GM12878 (cell line): ENCODE measurements at regions not wholly inside any gene's neighbourhood (a gene's known extent, or its start where the extent isn't known, plus 50 kb on each side); places are given as distances from the start of the nearest gene placed in this dataset.

Experiments
- ATAC-seq: fragments of 200-7000 bp; cut with Tn5 transposase; 3 replicates; pipeline ENCODE4 v1.9.1; 2020; ENCODE audit warnings: mild to moderate bottlenecking, moderate library complexity
- BruUV-seq: library from RNA; stranded (reverse); fragments of 400-500 nt; replicated peaks from 2 replicates; lab custom pipeline; 2021; lab: Mats Ljungman, UMichigan
- CTCF ChIA-PET: fragments of 300-600 bp; sonication (Branson Sonifier 250); formaldehyde crosslinking; extraction: SDS; loops from one replicate; lab custom pipeline; 2021; ENCODE audit warnings: inconsistent platforms; lab: Yijun Ruan, JAX
- POLR2A ChIA-PET: fragments of 350-600 bp; formaldehyde crosslinking; extraction: SDS; loops from one replicate; lab custom pipeline; 2021; ENCODE audit warnings: inconsistent platforms; lab: Charles Lee
- RAD21 ChIA-PET: fragments of 300-600 bp; sonication (Branson Sonifier 250); formaldehyde crosslinking; loops from one replicate; lab custom pipeline; 2023; ENCODE audit warnings: antibody characterized with exemption; ENCODE audit not compliant: unreplicated experiment; lab: Charles Lee
- SMC1A ChIA-PET: fragments of 300-600 bp; sonication (Branson Sonifier 250); formaldehyde crosslinking; loops from one replicate; lab custom pipeline; 2023; ENCODE audit not compliant: unreplicated experiment, uncharacterized antibody; lab: Charles Lee
- DNase-seq: peaks from one replicate; pipeline ENCODE4 v3.0.0-alpha.2; 2011; ENCODE audit warnings: low read depth, low spot score
- FAIRE-seq: peaks from 3 replicates; lab custom pipeline; 2011; peaks lifted over from hg19 to GRCh38; lab: Jason Lieb, UNC
- H2AFZ ChIP-seq: 2 replicates; pipeline ENCODE4 v1.6.0; 2011; ENCODE audit warnings: low read depth, low read length, control low read depth; ENCODE audit not compliant: control insufficient read depth
- H3K27ac ChIP-seq: 2 replicates; pipeline ENCODE4 v1.5.1; 2011; ENCODE audit warnings: control low read depth; ENCODE audit not compliant: control insufficient read depth, insufficient read depth
- H3K27me3 ChIP-seq, 2 experiments: replicated peaks in 1 of 2; 2 replicates each; pipeline versions ENCODE4 v1.6.0 to v1.6.1; 2011; ENCODE audit warnings: low read length in 1 of 2; ENCODE audit not compliant: control insufficient read depth in 2 of 2, insufficient read depth in 2 of 2
- H3K36me3 ChIP-seq, 2 experiments: 2 replicates each; pipeline ENCODE4 v1.5.1; 2011; ENCODE audit warnings: low read length in 1 of 2; ENCODE audit not compliant: control insufficient read depth in 2 of 2, insufficient read depth in 2 of 2
- H3K4me1 ChIP-seq: 2 replicates; pipeline ENCODE4 v1.6.1; 2011; ENCODE audit warnings: mild to moderate bottlenecking, low read length, moderate library complexity, mixed read lengths; ENCODE audit not compliant: control insufficient read depth, insufficient read depth
- H3K4me2 ChIP-seq: 2 replicates; pipeline ENCODE4 v1.6.0; 2011; ENCODE audit warnings: control low read depth; ENCODE audit not compliant: control insufficient read depth, insufficient read depth
- H3K4me3 ChIP-seq: fragments of 200-600 bp; sonication (generic); 2 replicates; pipeline ENCODE4 v1.5.1; 2016
- H3K79me2 ChIP-seq: 2 replicates; pipeline ENCODE4 v1.6.0; 2011; ENCODE audit warnings: low read length; ENCODE audit not compliant: control insufficient read depth, insufficient read depth
- H3K9ac ChIP-seq: 2 replicates; pipeline ENCODE4 v1.8.0; 2011; ENCODE audit warnings: low read length, control low read depth, mixed read lengths; ENCODE audit not compliant: control insufficient read depth, insufficient read depth
- H3K9me3 ChIP-seq: replicated peaks from 3 replicates; pipeline ENCODE4 v1.5.1; 2011; ENCODE audit warnings: mild to moderate bottlenecking, low read length; ENCODE audit not compliant: control insufficient read depth, insufficient read depth
- H4K20me1 ChIP-seq: 2 replicates; pipeline ENCODE4 v1.6.0; 2011; ENCODE audit not compliant: control insufficient read depth, insufficient read depth
- CEBPB ChIP-seq, 2 experiments: fragments of 150-350 bp in 1 of 2; IDR thresholded peaks; 2 replicates each; pipeline ENCODE4 v1.6.1; 2012 to 2014; ENCODE audit warnings: low read depth in 2 of 2, low read length in 2 of 2, borderline replicate concordance in 1 of 2, inconsistent platforms in 1 of 2
- CREB1 ChIP-seq: IDR thresholded peaks from 2 replicates; pipeline ENCODE4 v1.6.1; 2012; ENCODE audit warnings: low read depth, mild to moderate bottlenecking, inconsistent platforms
- JUNB ChIP-seq: IDR thresholded peaks from 2 replicates; pipeline ENCODE4 v1.6.1; 2016; ENCODE audit warnings: antibody characterized with exemption, mild to moderate bottlenecking
- LARP7 ChIP-seq: fragments of 450-650 bp; IDR thresholded peaks from 2 replicates; pipeline ENCODE4 v1.6.1; 2017; ENCODE audit warnings: mild to moderate bottlenecking
- MYB ChIP-seq: fragments of 150-350 bp; IDR thresholded peaks from 2 replicates; pipeline ENCODE4 v1.6.1; 2014; ENCODE audit warnings: mild to moderate bottlenecking, low read depth, low read length, borderline replicate concordance
- MYC ChIP-seq: IDR thresholded peaks from 2 replicates; pipeline ENCODE4 v1.6.1; 2011; ENCODE audit warnings: mild to moderate bottlenecking, low read length, moderate library complexity, inconsistent platforms; ENCODE audit not compliant: insufficient read depth, insufficient replicate concordance, insufficient read length, severe bottlenecking
- PML ChIP-seq: IDR thresholded peaks from 2 replicates; pipeline ENCODE4 v1.6.1; 2012; ENCODE audit warnings: low read length, inconsistent platforms
- POLR2AphosphoS5 ChIP-seq: IDR thresholded peaks from 2 replicates; pipeline ENCODE4 v1.6.1; 2011; ENCODE audit warnings: mild to moderate bottlenecking, low read length, inconsistent platforms
- RAD51 ChIP-seq: fragments of 450-650 bp; IDR thresholded peaks from 2 replicates; pipeline ENCODE4 v1.6.1; 2016; ENCODE audit warnings: moderate library complexity, mild to moderate bottlenecking, inconsistent platforms
- RBBP5 ChIP-seq: fragments of 200-600 bp; sonication (generic); conservative IDR thresholded peaks from 2 replicates; pipeline ENCODE4 v1.6.1; 2016
- SRF ChIP-seq, 2 experiments: IDR thresholded peaks; 2 replicates each; pipeline ENCODE4 v1.6.1; 2011; ENCODE audit warnings: low read depth in 2 of 2, low read length in 2 of 2, mild to moderate bottlenecking in 1 of 2, moderate library complexity in 1 of 2
- ZNF207 ChIP-seq: fragments of 450-650 bp; IDR thresholded peaks from 2 replicates; pipeline ENCODE4 v1.6.1; 2014; ENCODE audit warnings: antibody characterized with exemption, mild to moderate bottlenecking, borderline replicate concordance
- ZNF217 ChIP-seq: fragments of 450-650 bp; IDR thresholded peaks from 2 replicates; pipeline ENCODE4 v1.6.1; 2017; ENCODE audit warnings: antibody characterized with exemption, mild to moderate bottlenecking
- ZNF24 ChIP-seq: fragments of 450-650 bp; IDR thresholded peaks from 2 replicates; pipeline ENCODE4 v1.6.1; 2017; ENCODE audit warnings: antibody characterized with exemption, mild to moderate bottlenecking
- ZNF622 ChIP-seq: fragments of 450-650 bp; IDR thresholded peaks from 2 replicates; pipeline ENCODE4 v1.6.1; 2017; ENCODE audit warnings: mild to moderate bottlenecking, inconsistent platforms
- in situ Hi-C: fragments of 300-500 bp; cut with MboI; formaldehyde crosslinking; loops from 9 replicates; pipeline ENCODE4 v1.14.3; 2018; ENCODE audit warnings: mixed read lengths
- intact Hi-C: fragments of 100-400 bp; cut with micrococcal nuclease; formaldehyde crosslinking; loops from one replicate; pipeline ENCODE4 v1.14.2; 2022; ENCODE audit not compliant: unreplicated experiment
- TF ChIP-seq, protein P1 (sequence below): fragments of 450-650 bp; IDR thresholded peaks from 2 replicates; pipeline ENCODE4 v1.6.1; 2017; ENCODE audit warnings: mild to moderate bottlenecking, moderate library complexity
- TF ChIP-seq, protein P2 (sequence below): fragments of 450-650 bp; IDR thresholded peaks from 2 replicates; pipeline ENCODE4 v1.6.1; 2017; ENCODE audit warnings: mild to moderate bottlenecking
- TF ChIP-seq, protein P3 (sequence below): fragments of 450-650 bp; IDR thresholded peaks from 2 replicates; pipeline ENCODE4 v1.6.1; 2014; ENCODE audit warnings: mild to moderate bottlenecking

DNA sequence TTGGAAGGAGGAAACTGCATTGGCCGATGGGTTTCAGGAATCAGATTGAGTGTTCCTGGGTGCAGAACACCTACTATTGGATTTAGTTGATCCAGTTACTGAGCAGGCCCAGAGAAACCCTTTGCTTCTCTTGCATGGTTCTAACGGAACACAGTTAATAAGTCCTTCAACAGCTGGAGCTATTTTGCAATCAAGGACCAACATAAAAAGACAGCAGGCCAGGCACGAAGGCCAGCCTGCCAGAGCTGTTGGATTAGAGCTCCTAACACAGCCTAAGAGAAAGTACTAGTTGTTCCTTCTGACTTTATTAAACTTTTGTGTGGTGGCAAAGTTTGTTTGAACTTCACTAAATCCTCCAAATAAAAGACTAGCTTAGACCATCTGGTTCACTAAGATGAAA, 148.0 kb upstream of the LMO4 start (continued):
- TF ChIP-seq CREB1, result no peak
- no peak for TF ChIP-seq POLR2AphosphoS5
- no peak for TF ChIP-seq ZNF622
- TF ChIP-seq, protein P1, sequence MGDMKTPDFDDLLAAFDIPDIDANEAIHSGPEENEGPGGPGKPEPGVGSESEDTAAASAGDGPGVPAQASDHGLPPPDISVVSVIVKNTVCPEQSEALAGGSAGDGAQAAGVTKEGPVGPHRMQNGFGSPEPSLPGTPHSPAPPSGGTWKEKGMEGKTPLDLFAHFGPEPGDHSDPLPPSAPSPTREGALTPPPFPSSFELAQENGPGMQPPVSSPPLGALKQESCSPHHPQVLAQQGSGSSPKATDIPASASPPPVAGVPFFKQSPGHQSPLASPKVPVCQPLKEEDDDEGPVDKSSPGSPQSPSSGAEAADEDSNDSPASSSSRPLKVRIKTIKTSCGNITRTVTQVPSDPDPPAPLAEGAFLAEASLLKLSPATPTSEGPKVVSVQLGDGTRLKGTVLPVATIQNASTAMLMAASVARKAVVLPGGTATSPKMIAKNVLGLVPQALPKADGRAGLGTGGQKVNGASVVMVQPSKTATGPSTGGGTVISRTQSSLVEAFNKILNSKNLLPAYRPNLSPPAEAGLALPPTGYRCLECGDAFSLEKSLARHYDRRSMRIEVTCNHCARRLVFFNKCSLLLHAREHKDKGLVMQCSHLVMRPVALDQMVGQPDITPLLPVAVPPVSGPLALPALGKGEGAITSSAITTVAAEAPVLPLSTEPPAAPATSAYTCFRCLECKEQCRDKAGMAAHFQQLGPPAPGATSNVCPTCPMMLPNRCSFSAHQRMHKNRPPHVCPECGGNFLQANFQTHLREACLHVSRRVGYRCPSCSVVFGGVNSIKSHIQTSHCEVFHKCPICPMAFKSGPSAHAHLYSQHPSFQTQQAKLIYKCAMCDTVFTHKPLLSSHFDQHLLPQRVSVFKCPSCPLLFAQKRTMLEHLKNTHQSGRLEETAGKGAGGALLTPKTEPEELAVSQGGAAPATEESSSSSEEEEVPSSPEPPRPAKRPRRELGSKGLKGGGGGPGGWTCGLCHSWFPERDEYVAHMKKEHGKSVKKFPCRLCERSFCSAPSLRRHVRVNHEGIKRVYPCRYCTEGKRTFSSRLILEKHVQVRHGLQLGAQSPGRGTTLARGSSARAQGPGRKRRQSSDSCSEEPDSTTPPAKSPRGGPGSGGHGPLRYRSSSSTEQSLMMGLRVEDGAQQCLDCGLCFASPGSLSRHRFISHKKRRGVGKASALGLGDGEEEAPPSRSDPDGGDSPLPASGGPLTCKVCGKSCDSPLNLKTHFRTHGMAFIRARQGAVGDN, result no peak

DNA sequence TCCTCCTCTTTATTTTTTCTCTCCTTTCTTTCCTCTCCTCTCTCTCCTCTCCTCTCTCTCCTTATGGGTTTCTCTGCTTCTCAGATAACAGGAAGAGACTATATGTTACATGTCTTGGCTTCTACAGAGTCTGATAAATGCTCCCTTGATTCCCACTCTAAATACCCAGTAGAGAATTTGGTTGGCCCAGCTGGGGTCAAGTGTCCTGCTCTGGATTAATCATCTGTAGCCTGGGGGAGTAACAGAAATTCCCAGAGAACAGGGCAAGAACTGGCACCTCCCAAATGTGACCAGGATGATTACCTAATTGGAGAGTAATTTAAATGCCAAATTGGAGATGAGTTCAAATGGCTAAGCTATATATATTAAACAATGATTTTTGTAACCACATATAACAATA, 146.1 kb upstream of the LMO4 start:
- ChIA-PET RAD21 (no interaction called here), CTCF (interaction anchor here (0.9 kb wide), 1 partner anchor 111 kb away, joined by 3 read pairs; no protein-coding TSS in a partner anchor), SMC1A (no interaction called here), POLR2A (no interaction called here)
- DNase-seq, result no peak
- H3K27me3 ChIP-seq, result peaks cover 0 to 2% of the 10 kb centered on the region in 2 experiments; a peak in 2 of 4 replicates
- H3K27ac ChIP-seq, result no peak overlapping the region
- no peak for FAIRE-seq
- intact Hi-C loops, result no loop called here
- no peaks in the 10 kb centered on the region for H3K9me3 ChIP-seq
- H3K4me1 ChIP-seq, result no peaks in the 10 kb centered on the region
- H2AFZ ChIP-seq, result no peak overlapping the region
- H3K9ac ChIP-seq, result no peak overlapping the region
- ATAC-seq, result no peak
- in situ Hi-C loops, result no loop called here
- no peaks in the 10 kb centered on the region for H4K20me1 ChIP-seq
- no peaks in the 10 kb centered on the region for H3K79me2 ChIP-seq
- no peak overlapping the region for H3K4me2 ChIP-seq
- H3K36me3 ChIP-seq, result no peaks in the 10 kb centered on the region
- no peak overlapping the region for H3K4me3 ChIP-seq
- BruUV-seq, result no TSS peak
- TF ChIP-seq RBBP5, result no peak
- TF ChIP-seq, protein P2, sequence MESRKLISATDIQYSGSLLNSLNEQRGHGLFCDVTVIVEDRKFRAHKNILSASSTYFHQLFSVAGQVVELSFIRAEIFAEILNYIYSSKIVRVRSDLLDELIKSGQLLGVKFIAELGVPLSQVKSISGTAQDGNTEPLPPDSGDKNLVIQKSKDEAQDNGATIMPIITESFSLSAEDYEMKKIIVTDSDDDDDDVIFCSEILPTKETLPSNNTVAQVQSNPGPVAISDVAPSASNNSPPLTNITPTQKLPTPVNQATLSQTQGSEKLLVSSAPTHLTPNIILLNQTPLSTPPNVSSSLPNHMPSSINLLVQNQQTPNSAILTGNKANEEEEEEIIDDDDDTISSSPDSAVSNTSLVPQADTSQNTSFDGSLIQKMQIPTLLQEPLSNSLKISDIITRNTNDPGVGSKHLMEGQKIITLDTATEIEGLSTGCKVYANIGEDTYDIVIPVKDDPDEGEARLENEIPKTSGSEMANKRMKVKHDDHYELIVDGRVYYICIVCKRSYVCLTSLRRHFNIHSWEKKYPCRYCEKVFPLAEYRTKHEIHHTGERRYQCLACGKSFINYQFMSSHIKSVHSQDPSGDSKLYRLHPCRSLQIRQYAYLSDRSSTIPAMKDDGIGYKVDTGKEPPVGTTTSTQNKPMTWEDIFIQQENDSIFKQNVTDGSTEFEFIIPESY, result no peak
- TF ChIP-seq ZNF217, result no peak
- no peak for TF ChIP-seq POLR2AphosphoS5
- TF ChIP-seq LARP7, result no peak
- no peak for TF ChIP-seq PML
- TF ChIP-seq, protein P3, sequence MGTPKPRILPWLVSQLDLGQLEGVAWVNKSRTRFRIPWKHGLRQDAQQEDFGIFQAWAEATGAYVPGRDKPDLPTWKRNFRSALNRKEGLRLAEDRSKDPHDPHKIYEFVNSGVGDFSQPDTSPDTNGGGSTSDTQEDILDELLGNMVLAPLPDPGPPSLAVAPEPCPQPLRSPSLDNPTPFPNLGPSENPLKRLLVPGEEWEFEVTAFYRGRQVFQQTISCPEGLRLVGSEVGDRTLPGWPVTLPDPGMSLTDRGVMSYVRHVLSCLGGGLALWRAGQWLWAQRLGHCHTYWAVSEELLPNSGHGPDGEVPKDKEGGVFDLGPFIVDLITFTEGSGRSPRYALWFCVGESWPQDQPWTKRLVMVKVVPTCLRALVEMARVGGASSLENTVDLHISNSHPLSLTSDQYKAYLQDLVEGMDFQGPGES, result no peak
- TF ChIP-seq ZNF207, result no peak
- no peak for TF ChIP-seq MYB
- no peak for TF ChIP-seq JUNB
- no peak for TF ChIP-seq RAD51
- no peak for TF ChIP-seq SRF (IDR thresholded peaks at IDR 0.05; ENCODE audit: low read depth in 2 of 2, low read length in 2 of 2)
- TF ChIP-seq ZNF24, result no peak
- no peak for TF ChIP-seq CEBPB (IDR thresholded peaks at IDR 0.05; ENCODE audit: borderline replicate concordance in 1 of 2, low read depth in 2 of 2, low read length in 2 of 2)
- TF ChIP-seq MYC, result no peak
- no peak for TF ChIP-seq ZNF622
